ENCODE measurements at regions not wholly inside any gene's neighbourhood (a gene's known extent, or its start where the extent isn't known, plus 50 kb on each side); places are given as distances from the start of the nearest gene placed in this dataset.

DNA sequence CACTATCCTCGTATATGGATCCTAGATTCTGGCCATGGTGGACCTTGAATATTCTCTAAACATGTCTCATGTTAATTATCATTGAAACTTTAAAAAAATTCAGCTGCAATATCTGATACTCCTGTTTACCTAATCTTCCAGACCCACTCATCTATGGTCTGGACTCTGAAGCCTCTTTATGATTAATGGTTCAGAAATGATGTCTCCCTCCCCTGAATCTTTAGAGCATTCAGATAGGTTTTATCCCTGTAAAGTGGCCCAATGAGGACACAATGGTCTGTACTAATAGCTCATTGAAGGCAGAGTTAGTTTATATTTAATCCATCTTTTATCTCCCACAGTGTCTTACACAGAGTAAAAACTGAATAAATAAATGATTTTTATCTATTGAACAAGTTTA is 53.0 kb upstream of the DUSP10 start:
- no peaks in the 10 kb centered on the region for H3K9me3 ChIP-seq (ENCODE audit: control insufficient read depth, low read length)
- H3K36me3 ChIP-seq (ENCODE audit: control insufficient read depth, insufficient read depth, low read length): no peaks in the 10 kb centered on the region
- H3K79me2 ChIP-seq: no peaks in the 10 kb centered on the region
- H3K4me1 ChIP-seq: no peaks in the 10 kb centered on the region
- H3K27ac ChIP-seq: no peak overlapping the region
- H3K27me3 ChIP-seq (ENCODE audit: control insufficient read depth, insufficient read depth, low read length): no peaks in the 10 kb centered on the region
- no peak overlapping the region for H2AFZ ChIP-seq
- H3K9ac ChIP-seq: no peak overlapping the region
- TF ChIP-seq, protein P1, sequence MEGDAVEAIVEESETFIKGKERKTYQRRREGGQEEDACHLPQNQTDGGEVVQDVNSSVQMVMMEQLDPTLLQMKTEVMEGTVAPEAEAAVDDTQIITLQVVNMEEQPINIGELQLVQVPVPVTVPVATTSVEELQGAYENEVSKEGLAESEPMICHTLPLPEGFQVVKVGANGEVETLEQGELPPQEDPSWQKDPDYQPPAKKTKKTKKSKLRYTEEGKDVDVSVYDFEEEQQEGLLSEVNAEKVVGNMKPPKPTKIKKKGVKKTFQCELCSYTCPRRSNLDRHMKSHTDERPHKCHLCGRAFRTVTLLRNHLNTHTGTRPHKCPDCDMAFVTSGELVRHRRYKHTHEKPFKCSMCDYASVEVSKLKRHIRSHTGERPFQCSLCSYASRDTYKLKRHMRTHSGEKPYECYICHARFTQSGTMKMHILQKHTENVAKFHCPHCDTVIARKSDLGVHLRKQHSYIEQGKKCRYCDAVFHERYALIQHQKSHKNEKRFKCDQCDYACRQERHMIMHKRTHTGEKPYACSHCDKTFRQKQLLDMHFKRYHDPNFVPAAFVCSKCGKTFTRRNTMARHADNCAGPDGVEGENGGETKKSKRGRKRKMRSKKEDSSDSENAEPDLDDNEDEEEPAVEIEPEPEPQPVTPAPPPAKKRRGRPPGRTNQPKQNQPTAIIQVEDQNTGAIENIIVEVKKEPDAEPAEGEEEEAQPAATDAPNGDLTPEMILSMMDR (IDR thresholded peaks at IDR 0.05): no peak
- no peak overlapping the region for H3K4me2 ChIP-seq (ENCODE audit: low read length)
- H3K4me3 ChIP-seq (ENCODE audit: low read depth, low read length): no peak overlapping the region

DNA sequence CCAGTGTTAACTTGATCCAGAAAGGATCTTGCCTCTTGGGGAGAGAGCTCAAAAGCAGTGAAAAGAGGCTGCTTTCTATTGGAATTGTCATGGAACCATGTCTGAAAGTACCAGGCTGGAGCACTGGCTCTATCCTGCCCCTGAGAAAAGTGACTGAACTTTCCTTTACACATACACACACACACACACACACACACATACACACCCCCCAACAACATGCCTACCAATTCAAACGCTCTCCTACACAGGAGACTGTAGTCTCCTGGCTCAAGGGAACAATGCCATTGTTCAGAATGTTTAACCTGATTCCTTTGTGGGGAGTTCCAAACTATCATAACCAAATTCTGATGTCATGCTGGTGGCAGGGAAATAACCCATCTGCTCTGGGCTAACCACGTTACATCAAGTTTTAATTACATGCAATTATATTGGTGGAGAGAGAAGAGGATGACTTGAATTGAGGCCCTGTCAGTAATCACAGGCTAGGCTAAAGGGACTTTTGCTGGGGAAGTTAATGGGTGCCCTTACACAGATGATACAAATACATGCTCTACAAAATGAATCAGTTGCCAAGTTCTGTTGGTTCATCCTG is 52.3 kb upstream of the DUSP10 start:
- H3K4me2 ChIP-seq (ENCODE audit: low read length): no peak overlapping the region
- H3K79me2 ChIP-seq: no peaks in the 10 kb centered on the region
- no peaks in the 10 kb centered on the region for H3K9me3 ChIP-seq (ENCODE audit: control insufficient read depth, low read length)
- TF ChIP-seq, protein P1 (IDR thresholded peaks at IDR 0.05): no peak
- no peaks in the 10 kb centered on the region for H3K4me1 ChIP-seq
- no peak overlapping the region for H3K4me3 ChIP-seq (ENCODE audit: low read depth, low read length)
- no peak overlapping the region for H3K9ac ChIP-seq
- H3K36me3 ChIP-seq (ENCODE audit: control insufficient read depth, insufficient read depth, low read length): no peaks in the 10 kb centered on the region
- no peak overlapping the region for H2AFZ ChIP-seq
- H3K27ac ChIP-seq: no peak overlapping the region
- H3K27me3 ChIP-seq (ENCODE audit: control insufficient read depth, insufficient read depth, low read length): no peaks in the 10 kb centered on the region

DNA sequence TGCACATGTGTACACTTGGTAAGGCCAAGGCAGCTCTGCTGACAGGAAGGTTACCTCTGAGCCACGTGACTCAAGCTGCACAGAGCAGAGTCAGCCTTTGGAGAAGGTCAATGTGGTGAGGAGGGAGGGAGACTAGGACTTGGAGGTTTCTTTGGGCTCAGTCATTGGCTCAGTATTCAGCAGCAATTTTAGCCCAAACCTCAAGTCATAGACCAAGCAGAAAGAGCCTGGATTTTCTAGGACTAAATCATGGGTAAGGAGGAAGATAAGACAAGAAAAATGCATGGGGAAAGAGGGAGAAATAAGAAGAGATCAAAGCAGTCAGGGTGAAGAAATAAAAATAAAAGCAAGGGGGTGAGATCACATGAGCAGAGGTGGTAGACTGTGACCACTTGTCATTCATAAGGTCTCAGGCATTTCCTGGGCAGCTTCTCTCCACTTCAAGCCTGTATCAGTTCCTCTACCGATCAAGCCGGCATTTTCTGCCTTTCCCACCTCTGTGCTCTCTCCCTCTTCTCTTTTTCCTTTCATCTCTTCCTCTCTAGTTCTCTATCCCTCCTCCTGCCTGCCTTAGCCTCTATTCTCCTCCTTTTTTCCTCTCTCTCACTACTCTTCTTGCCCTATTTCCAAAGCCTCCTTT is 51.7 kb upstream of the DUSP10 start:
- Histone ChIP-seq H3K36me3 (ENCODE audit: control insufficient read depth, insufficient read depth, low read length) (no peaks in the 10 kb centered on the region), H3K4me3 (ENCODE audit: low read depth, low read length) (no peak overlapping the region), H3K27me3 (ENCODE audit: control insufficient read depth, insufficient read depth, low read length) (no peaks in the 10 kb centered on the region), H3K4me2 (ENCODE audit: low read length) (no peak overlapping the region), H3K27ac (no peak overlapping the region), H2AFZ (no peak overlapping the region), H3K9ac (no peak overlapping the region), H3K9me3 (ENCODE audit: control insufficient read depth, low read length) (no peaks in the 10 kb centered on the region), H3K79me2 (no peaks in the 10 kb centered on the region), H3K4me1 (no peaks in the 10 kb centered on the region)
- TF ChIP-seq, protein P1 (IDR thresholded peaks at IDR 0.05): no peak

DNA sequence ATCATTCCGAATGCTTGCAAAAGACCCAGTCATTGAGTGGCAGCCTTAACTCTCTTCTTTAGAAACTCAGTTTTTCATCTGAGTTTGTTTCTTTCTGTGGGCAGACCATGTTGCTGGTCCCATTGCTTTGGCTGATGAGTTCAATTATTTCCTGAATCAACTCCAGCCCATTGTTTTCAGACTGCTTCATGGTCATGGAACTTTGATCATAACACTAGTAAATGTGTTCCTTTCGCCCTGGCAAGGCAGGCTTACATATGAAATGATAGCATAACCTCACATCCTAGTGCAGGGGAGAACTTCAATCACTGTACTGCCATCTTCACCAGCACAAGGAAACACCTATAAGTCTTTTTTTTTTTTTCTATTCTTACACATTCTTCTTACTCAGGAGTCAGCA is 50.0 kb upstream of the DUSP10 start:
- H3K4me2 ChIP-seq (ENCODE audit: low read length): no peak overlapping the region
- no peak overlapping the region for H3K27ac ChIP-seq
- no peaks in the 10 kb centered on the region for H3K27me3 ChIP-seq (ENCODE audit: control insufficient read depth, insufficient read depth, low read length)
- no peaks in the 10 kb centered on the region for H3K79me2 ChIP-seq
- no peaks in the 10 kb centered on the region for H3K36me3 ChIP-seq (ENCODE audit: control insufficient read depth, insufficient read depth, low read length)
- no peak overlapping the region for H3K4me3 ChIP-seq (ENCODE audit: low read depth, low read length)
- H2AFZ ChIP-seq: no peak overlapping the region
- no peaks in the 10 kb centered on the region for H3K9me3 ChIP-seq (ENCODE audit: control insufficient read depth, low read length)
- no peaks in the 10 kb centered on the region for H3K4me1 ChIP-seq
- no peak overlapping the region for H3K9ac ChIP-seq
- TF ChIP-seq, protein P1 (IDR thresholded peaks at IDR 0.05): no peak
